Activated gamma-delta T cell treated with Interleukin-2 at 50 U/mL for 16 hours (primary cell): ENCODE measurements at regions not wholly inside any gene's neighbourhood (a gene's known extent, or its start where the extent isn't known, plus 50 kb on each side); places are given as distances from the start of the nearest gene placed in this dataset.
"Not testable (repeated sequence)": the region's sequence is repeated elsewhere in the genome, so short reads cannot be mapped to it uniquely, and the experiment has no call there.

Experiments used
- DNase-seq: peaks from one replicate; pipeline ENCODE4 v3.0.0-alpha.2; 2020

- DNase-seq = no peak
Observed at GRCh38 chr13:79909644-79910043, 428.7 kb downstream of the NDFIP2 start.

DNA sequence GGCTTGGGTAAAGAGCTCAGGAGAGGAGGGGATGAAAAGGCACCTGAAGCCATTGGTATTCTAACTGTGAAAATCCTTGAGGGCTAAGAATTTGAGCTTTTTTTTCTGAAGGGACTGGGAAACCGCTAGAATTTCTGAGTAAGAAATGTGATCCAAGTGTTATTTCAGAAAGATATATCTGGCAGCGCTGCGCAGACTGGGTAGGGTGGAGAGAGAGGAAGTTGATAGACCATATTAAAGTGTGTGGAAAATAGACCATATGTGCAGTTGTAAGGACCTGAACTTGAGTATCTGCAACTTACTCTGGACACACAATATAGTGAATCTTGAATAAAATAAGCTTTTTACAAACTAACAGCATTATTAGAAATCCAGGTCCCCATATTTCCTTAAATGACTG is 427.4 kb downstream of the NDFIP2 start:
- DNase-seq = no peak

GRCh38 chr13:79907527-79907926 is 426.6 kb downstream of the NDFIP2 start:
- DNase-seq = no peak

GRCh38 chr13:79906345-79906744 is 425.4 kb downstream of the NDFIP2 start:
- no peak for DNase-seq

DNA sequence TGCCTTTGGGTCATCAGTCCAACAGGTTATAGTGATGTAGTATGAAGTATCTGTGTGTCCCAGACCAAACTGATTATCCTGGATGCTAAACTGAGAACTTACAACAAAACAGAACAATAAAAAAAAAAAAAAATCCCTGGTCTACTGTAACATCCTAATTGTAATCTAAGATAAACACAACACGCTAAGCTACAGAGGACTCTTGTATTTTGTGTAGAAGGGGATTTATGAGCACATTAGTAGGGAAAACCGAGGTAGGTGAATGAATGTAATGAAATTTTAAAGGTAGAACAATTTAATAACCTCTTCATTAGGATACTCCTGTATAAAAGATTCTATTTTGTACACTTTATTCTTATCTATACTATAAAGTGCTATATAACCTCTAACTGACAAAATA is 424.1 kb downstream of the NDFIP2 start:
- DNase-seq = no peak

DNA sequence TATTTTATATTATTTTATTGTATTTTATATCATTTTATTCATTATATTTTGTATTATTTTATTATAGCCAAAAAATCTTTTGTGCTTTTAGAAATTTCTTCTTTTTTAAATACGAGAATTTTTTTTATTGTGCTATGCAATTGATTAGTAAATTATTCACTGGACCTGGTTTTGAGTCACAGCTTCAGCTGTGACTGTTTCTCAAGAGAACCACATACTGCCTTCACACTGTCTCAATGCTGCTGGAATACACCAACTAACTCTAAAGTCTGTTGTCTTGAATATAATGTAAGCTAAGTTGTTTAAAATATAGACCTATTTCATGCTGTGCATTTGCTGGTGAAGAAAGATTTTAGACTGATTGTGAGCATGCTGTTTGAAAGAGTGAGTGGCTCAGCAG is 423.6 kb downstream of the NDFIP2 start:
- no peak for DNase-seq

- no peak for DNase-seq
Observed at GRCh38 chr13:79901336-79901735, 420.4 kb downstream of the NDFIP2 start.

DNA sequence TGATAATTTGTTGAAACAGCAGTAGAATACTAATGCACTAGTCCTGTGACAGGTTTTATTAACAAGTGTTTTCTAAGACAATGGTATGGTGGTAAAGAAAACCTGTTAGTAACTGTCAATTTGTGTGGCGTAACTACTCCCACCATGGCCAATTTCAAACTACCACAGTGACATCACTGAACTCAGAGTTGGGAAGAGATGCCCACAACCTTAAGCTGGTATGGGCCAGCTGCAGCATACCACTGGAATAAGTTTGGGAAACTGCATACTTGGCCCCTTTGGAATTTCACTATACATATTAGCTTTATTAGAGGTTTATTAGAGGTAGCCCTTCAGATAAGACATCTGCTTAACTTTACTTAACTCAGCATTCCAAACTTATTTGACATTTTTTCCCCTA is 419.4 kb downstream of the NDFIP2 start:
- DNase-seq = no peak

GRCh38 chr13:79898996-79899395 is 418.0 kb downstream of the NDFIP2 start:
- no peak for DNase-seq

DNA sequence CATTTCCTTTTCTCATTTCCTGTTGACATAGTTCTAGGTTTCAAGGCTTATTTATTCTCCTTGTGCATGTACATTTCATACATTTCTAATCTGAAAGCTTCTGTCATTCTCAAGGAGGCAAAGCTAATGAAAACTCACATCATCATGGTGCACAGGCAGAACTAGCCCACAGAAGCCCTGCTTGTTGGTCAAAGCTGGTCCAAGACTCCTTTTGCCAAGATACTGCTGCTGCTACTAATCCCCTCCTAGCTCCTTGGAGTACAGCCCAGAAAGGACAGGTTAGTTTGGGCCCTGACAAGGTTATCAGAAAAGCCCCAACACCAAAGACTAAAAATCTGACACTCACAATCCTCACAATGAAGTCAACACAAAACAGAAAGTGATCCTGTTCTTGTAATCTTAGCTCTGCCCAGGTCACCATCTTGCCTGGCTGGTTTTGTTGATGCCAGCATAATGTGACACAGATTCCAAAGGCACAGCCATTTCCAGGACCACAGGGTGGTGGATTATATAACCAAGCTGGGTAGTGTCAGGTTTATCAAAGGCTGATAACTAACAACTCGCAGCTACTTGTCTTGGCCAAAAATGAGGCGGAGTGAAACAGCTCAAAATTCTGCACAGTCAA is 417.4 kb downstream of the NDFIP2 start:
- DNase-seq = no peak

DNA sequence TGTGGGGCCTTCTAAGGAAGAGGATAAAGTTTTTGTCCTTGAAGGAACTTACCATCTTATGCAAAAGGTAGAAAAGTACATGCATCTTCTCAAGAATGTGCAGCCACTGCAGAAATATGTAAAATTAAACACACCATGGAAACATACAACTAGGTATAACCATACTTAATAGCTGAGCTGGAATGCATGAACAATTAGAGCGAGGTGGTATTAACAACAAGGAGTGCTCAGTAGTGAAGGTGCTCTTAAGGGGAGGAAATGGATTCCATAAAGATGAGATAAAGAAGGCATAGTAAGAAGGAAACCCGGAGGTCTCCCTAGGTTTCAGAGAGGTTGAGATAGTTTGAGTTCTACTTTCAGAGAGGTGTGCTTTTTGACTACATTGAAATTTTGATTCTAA is 415.9 kb downstream of the NDFIP2 start:
- DNase-seq = no peak

GRCh38 chr13:79895416-79895815 is 414.5 kb downstream of the NDFIP2 start:
- DNase-seq = no peak

DNA sequence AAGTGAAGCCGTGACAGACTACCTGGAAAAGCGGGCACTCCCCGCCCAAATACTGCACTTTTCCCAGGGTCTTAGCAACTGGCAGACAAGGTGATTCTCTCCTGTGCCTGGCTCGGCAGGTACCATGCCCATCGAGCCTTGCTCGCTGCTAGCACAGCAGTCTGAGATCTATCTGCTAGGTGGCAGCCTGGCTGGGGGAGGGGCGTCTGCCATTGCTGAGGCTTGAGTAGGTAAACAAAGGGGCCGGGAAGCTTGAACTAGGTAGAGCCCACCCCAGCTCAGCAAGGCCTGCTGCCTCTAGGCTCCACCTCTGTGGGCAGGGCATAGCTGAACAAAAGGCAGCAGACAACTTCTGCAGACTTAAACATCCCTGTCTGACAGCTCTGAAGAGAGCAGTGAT is 406.3 kb downstream of the NDFIP2 start:
- DNase-seq = not testable (repeated sequence)

DNA sequence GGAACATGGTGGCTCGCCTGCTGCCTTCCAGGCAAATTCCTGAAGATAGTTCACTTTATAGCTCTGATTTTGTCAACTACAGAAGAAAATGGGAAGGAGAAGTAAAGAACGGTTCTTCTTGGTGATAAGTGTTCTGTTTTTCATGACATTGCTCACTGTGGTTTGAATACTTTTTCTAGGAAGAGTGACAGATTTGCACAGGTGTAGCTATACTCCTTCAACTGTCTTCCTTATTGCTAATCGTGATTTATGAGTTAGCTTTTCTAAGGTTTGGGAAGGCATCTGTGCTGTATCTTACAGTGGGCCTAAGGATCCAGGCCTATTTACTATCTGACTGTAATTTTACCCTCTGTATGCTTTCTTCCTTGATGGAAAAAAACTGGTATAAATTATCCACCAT is 405.6 kb downstream of the NDFIP2 start:
- DNase-seq = no peak

DNA sequence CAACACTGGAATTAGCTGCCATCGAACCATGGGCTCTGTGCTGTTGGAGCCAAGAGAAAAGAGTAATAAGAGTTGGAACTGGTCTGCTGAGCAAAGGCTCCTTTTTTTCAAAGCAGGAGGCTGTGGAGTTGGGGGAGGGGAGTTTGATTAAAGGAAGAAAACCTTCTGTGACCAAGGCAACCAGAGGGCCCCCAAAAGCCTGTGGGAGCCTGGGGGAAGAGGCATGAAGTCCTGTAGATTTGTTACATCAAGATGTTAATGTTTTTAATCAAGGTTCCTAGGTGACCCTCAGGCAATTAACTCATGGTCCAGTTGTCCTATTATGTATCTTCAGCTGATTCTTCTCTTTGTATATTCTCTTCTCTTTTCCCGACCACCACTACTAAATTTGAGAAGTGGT is 403.9 kb downstream of the NDFIP2 start:
- DNase-seq = no peak

GRCh38 chr13:79883216-79883615 is 402.3 kb downstream of the NDFIP2 start:
- no peak for DNase-seq

GRCh38 chr13:79880818-79881217 is 399.9 kb downstream of the NDFIP2 start:
- DNase-seq = no peak

- DNase-seq = no peak
Observed at GRCh38 chr13:79874396-79875360, 393.7 kb downstream of the NDFIP2 start.

- DNase-seq = no peak
Observed at GRCh38 chr13:79871594-79871993, 390.6 kb downstream of the NDFIP2 start.

- DNase-seq = no peak
Observed at GRCh38 chr13:79870766-79871165, 389.8 kb downstream of the NDFIP2 start.

DNA sequence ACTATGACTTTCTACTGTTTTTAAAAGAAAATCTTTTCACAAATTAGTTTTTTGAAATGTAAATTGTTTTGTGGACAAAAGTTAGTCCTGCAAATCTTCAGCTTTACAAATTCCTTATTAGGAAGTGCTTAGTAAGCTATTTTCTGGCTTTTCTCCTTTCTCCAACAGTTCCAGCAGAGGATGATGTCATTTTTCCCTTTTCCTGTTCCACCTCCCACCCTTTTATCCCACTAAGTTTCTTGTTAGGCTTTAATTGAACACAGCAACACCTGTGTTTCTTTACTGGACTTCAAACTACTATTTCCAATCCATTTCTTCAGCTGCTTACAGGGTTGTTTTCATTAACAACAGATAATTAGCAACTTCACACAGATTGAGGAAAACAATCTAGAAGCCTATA is 389.2 kb downstream of the NDFIP2 start:
- no peak for DNase-seq

GRCh38 chr13:79869326-79869725 is 388.4 kb downstream of the NDFIP2 start:
- no peak for DNase-seq

GRCh38 chr13:79867254-79867653 is 386.3 kb downstream of the NDFIP2 start:
- no peak for DNase-seq

DNA sequence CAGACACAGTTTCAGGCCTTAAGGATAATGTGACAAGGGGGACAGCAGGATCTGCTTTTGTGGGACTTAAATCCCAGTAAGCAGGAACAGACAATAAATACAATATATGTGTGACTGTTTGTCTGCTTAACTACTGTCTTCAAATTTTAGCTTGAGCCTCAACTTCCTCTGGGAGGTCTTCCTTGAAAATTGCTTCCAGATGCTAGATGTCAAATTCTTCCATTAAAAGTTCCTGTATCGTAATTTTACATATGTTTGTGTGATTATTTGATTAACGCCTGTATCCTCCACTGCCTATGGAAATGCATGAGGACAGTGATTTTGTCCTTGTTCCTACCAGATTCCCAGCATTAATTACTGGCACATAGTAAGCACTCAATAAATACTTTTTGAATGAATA is 385.5 kb downstream of the NDFIP2 start:
- no peak for DNase-seq
